ENCODE measurements at regions not wholly inside any gene's neighbourhood (a gene's known extent, or its start where the extent isn't known, plus 50 kb on each side); places are given as distances from the start of the nearest gene placed in this dataset.

- Histone ChIP-seq H3K4me3 (ENCODE audit: control extremely low read depth in 1 of 5, extremely low read depth in 1 of 5, insufficient read depth in 1 of 5, low read depth in 2 of 5, low read length in 4 of 5) (no peak overlapping the region), H3K9ac (ENCODE audit: low read length) (no peak overlapping the region), H4K20me1 (ENCODE audit: control insufficient read depth, insufficient read depth, low read length, poor library complexity, severe bottlenecking) (no peaks in the 10 kb centered on the region), H3K36me3 (replicated peaks in 1 of 2; ENCODE audit: control extremely low read depth in 1 of 2, control insufficient read depth in 1 of 2, extremely low read depth in 1 of 2, insufficient read depth in 2 of 2, low read length in 1 of 2) (no peaks in the 10 kb centered on the region), H3K27ac (ENCODE audit: low read length in 2 of 2) (no peak overlapping the region), H3K9me3 (ENCODE audit: control extremely low read depth in 1 of 3, control insufficient read depth in 2 of 3, insufficient read depth in 1 of 3, low read length in 2 of 3) (peaks cover 0 to 3% (median 0%) of the 10 kb centered on the region in 3 donors), H2AFZ (ENCODE audit: insufficient read depth, low read depth, low read length, poor library complexity, severe bottlenecking) (no peak overlapping the region), H3K4me1 (ENCODE audit: control insufficient read depth in 2 of 2, insufficient read depth in 2 of 2, low read length in 2 of 2) (no peaks in the 10 kb centered on the region), H3K79me2 (ENCODE audit: control insufficient read depth, insufficient read depth, low read length) (no peaks in the 10 kb centered on the region), H3K4me2 (replicated peaks; ENCODE audit: low read depth, low read length, poor library complexity, severe bottlenecking) (no peak overlapping the region), H3K27me3 (replicated peaks in 1 of 4; ENCODE audit: control extremely low read depth in 1 of 4, control insufficient read depth in 3 of 4, insufficient read depth in 4 of 4, low read length in 3 of 4) (peaks cover 0 to 3% (median 0%) of the 10 kb centered on the region in 4 experiments)
- TF ChIP-seq EZH2 (IDR thresholded peaks at IDR 0.05; ENCODE audit: borderline replicate concordance, insufficient read depth, low read depth, low read length, poor library complexity, severe bottlenecking) = no peak
- TF ChIP-seq CTCF (IDR thresholded peaks at IDR 0.05) = no peak
- Mint-ChIP-seq H3K4me3 (no peak overlapping the region), H3K27me3 (no peaks in the 10 kb centered on the region), H3K27ac (no peak overlapping the region), H3K4me1 (peaks cover 4% of the 10 kb centered on the region), H3K9me3 (ENCODE audit: insufficient read depth) (no peaks in the 10 kb centered on the region)
- POLR2A ChIA-PET = no interaction called here
- CTCF ChIA-PET = interaction anchor here (1.8 kb wide), 1 partner anchor 60 kb away, joined by 3 read pairs; no protein-coding TSS in a partner anchor
- DNase-seq (no peak), ATAC-seq (ENCODE audit: low read depth) (no peak)
- WGBS (ENCODE audit: insufficient coverage) = 95% methylated on average over 3 of the region's 5 CpGs
- intact Hi-C loops (cut with micrococcal nuclease) = no loop called here
These were observed 286.8 kb downstream of the RAD51AP2 start for GRCh38 chr2:17231394-17231965.

- Mint-ChIP-seq H3K4me3 (no peak overlapping the region), H3K9me3 (ENCODE audit: insufficient read depth) (no peaks in the 10 kb centered on the region), H3K27me3 (no peaks in the 10 kb centered on the region), H3K27ac (no peak overlapping the region), H3K4me1 (peaks cover 4% of the 10 kb centered on the region)
- Histone ChIP-seq H3K4me2 (replicated peaks; ENCODE audit: low read depth, low read length, poor library complexity, severe bottlenecking) (no peak overlapping the region), H3K27ac (ENCODE audit: low read length in 2 of 2) (no peak overlapping the region), H2AFZ (ENCODE audit: insufficient read depth, low read depth, low read length, poor library complexity, severe bottlenecking) (no peak overlapping the region), H4K20me1 (ENCODE audit: control insufficient read depth, insufficient read depth, low read length, poor library complexity, severe bottlenecking) (no peaks in the 10 kb centered on the region), H3K27me3 (replicated peaks in 1 of 4; ENCODE audit: control extremely low read depth in 1 of 4, control insufficient read depth in 3 of 4, insufficient read depth in 4 of 4, low read length in 3 of 4) (peaks cover 0 to 3% (median 0%) of the 10 kb centered on the region in 4 experiments), H3K9me3 (ENCODE audit: control extremely low read depth in 1 of 3, control insufficient read depth in 2 of 3, insufficient read depth in 1 of 3, low read length in 2 of 3) (peaks cover 0 to 3% (median 0%) of the 10 kb centered on the region in 3 donors), H3K9ac (ENCODE audit: low read length) (no peak overlapping the region), H3K79me2 (ENCODE audit: control insufficient read depth, insufficient read depth, low read length) (no peaks in the 10 kb centered on the region), H3K36me3 (replicated peaks in 1 of 2; ENCODE audit: control extremely low read depth in 1 of 2, control insufficient read depth in 1 of 2, extremely low read depth in 1 of 2, insufficient read depth in 2 of 2, low read length in 1 of 2) (no peaks in the 10 kb centered on the region), H3K4me1 (ENCODE audit: control insufficient read depth in 2 of 2, insufficient read depth in 2 of 2, low read length in 2 of 2) (no peaks in the 10 kb centered on the region), H3K4me3 (ENCODE audit: control extremely low read depth in 1 of 5, extremely low read depth in 1 of 5, insufficient read depth in 1 of 5, low read depth in 2 of 5, low read length in 4 of 5) (no peak overlapping the region)
- TF ChIP-seq CTCF (IDR thresholded peaks at IDR 0.05) (no peak), EZH2 (IDR thresholded peaks at IDR 0.05; ENCODE audit: borderline replicate concordance, insufficient read depth, low read depth, low read length, poor library complexity, severe bottlenecking) (no peak)
- intact Hi-C loops (cut with micrococcal nuclease) = no loop called here
- CTCF ChIA-PET = no interaction called here
- WGBS (ENCODE audit: insufficient coverage) = no CpG with 5 or more reads among the region's 1 CpG
- POLR2A ChIA-PET = no interaction called here
- DNase-seq (no peak), ATAC-seq (ENCODE audit: low read depth) (no peak)
These were observed 288.8 kb downstream of the RAD51AP2 start for GRCh38 chr2:17229414-17229813.
